GM13976 (cell line): ENCODE measurements at regions not wholly inside any gene's neighbourhood (a gene's known extent, or its start where the extent isn't known, plus 50 kb on each side); places are given as distances from the start of the nearest gene placed in this dataset.

Source experiments
- DNase-seq: peaks from one replicate; pipeline ENCODE4 v3.0.0; 2012; ENCODE audit warnings: low spot score
- CTCF ChIP-seq: IDR thresholded peaks from 2 replicates; pipeline ENCODE4 v1.5.1; 2012; ENCODE audit warnings: borderline replicate concordance, mild to moderate bottlenecking; ENCODE audit not compliant: insufficient read depth; ENCODE audit errors: extremely low read depth, missing control alignments, control extremely low read depth
- in situ Hi-C: fragments of 300-500 bp; cut with MboI; formaldehyde crosslinking; loops from one replicate; pipeline ENCODE4 v1.12.0; 2022; ENCODE audit warnings: low sequenced_read_pairs, mixed read lengths, inconsistent platforms; ENCODE audit not compliant: unreplicated experiment

GRCh38 chr18:55124078-55124763, 165.0 kb upstream of the CCDC68 start:
- in situ Hi-C loops: no loop called here
- DNase-seq: no peak
- TF ChIP-seq CTCF: no peak

- DNase-seq: no peak
- no peak for TF ChIP-seq CTCF
- in situ Hi-C loops: no loop called here
Measured at GRCh38 chr18:55123361-55123760, 164.1 kb upstream of the CCDC68 start.

- in situ Hi-C loops: no loop called here
- TF ChIP-seq CTCF: no peak
- no peak for DNase-seq
Measured at GRCh38 chr18:55121397-55122170, 162.3 kb upstream of the CCDC68 start.

DNA sequence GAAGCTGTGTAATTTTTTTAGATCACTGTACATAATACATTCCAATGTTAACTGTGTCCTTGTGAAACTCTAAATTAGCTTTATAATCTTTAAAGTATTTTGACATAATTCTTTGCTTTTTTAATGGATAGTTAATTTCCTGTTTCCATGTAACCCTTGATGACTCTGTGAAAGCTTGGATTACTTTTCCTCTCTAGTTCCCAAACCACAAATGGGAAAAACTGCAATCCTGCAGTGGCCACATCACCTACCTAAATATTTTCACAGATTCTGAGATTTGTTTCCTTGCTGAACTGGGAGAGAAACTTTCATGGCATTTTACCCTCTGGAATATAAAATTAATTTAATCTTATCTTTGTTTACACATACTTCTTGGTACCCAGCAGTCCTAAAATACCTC, 161.6 kb upstream of the CCDC68 start:
- no peak for DNase-seq
- in situ Hi-C loops: no loop called here

DNA sequence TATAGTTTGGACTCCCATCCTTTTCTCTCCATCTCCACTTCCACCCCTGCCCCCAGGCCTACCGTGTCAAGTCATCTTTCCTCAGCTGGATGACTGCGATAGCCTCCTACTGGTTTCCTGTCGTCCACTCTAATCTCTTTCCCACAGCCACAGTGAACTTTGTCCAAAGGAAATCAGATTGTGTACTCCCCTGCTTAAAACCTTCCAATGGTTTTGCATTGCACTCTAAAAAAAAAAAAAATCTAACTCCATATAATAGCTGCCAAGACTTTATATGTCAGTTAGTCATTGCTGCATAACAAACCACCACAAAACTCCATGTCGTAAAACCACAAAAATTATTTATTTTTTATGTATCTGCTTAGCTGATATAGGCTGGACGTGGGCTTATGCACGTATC, 160.2 kb upstream of the CCDC68 start:
- no peak for DNase-seq
- TF ChIP-seq CTCF: no peak
- in situ Hi-C loops: no loop called here

More for the DNA sequence above, 161.6 kb upstream of the CCDC68 start:
- TF ChIP-seq CTCF: no peak

DNA sequence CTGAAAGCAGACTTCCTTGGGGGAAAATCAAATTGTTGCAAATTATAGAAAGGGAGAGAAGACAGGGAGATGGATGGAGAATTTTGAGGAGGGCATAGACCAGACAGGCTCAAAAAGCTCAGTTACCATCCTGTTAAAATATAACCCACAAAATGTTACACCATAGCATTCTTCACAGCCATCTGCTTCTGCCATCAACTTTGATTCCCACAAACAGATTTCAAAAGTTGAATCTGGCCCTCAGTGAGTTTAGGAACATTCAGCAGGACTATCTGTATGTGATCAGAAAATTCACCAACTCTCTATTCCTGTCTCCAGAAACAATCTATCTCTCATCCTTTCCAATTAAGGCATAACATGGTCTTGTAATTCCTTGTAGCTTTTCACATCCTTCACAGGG, 159.8 kb upstream of the CCDC68 start:
- in situ Hi-C loops: no loop called here
- no peak for DNase-seq
- no peak for TF ChIP-seq CTCF
